ENCODE measurements at regions not wholly inside any gene's neighbourhood (a gene's known extent, or its start where the extent isn't known, plus 50 kb on each side); places are given as distances from the start of the nearest gene placed in this dataset.

- TF ChIP-seq, protein P1, sequence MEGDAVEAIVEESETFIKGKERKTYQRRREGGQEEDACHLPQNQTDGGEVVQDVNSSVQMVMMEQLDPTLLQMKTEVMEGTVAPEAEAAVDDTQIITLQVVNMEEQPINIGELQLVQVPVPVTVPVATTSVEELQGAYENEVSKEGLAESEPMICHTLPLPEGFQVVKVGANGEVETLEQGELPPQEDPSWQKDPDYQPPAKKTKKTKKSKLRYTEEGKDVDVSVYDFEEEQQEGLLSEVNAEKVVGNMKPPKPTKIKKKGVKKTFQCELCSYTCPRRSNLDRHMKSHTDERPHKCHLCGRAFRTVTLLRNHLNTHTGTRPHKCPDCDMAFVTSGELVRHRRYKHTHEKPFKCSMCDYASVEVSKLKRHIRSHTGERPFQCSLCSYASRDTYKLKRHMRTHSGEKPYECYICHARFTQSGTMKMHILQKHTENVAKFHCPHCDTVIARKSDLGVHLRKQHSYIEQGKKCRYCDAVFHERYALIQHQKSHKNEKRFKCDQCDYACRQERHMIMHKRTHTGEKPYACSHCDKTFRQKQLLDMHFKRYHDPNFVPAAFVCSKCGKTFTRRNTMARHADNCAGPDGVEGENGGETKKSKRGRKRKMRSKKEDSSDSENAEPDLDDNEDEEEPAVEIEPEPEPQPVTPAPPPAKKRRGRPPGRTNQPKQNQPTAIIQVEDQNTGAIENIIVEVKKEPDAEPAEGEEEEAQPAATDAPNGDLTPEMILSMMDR (conservative IDR thresholded peaks at IDR 0.05; ENCODE audit: low read depth, low read length): no peak
- no peak for TF ChIP-seq EZH2 (IDR thresholded peaks at IDR 0.05; ENCODE audit: borderline replicate concordance, low read depth, low read length, poor library complexity, severe bottlenecking)
Observed at GRCh38 chr2:176985871-176986270, 226.7 kb upstream of the HNRNPA3 start.
